GOT3 (cell line): ENCODE measurements at regions not wholly inside any gene's neighbourhood (a gene's known extent, or its start where the extent isn't known, plus 50 kb on each side); places are given as distances from the start of the nearest gene placed in this dataset.

Experiments used
- DNase-seq: peaks from one replicate; lab custom pipeline; 2025; ENCODE audit warnings: mixed read lengths; lab: John Stamatoyannopoulos, UW

DNA sequence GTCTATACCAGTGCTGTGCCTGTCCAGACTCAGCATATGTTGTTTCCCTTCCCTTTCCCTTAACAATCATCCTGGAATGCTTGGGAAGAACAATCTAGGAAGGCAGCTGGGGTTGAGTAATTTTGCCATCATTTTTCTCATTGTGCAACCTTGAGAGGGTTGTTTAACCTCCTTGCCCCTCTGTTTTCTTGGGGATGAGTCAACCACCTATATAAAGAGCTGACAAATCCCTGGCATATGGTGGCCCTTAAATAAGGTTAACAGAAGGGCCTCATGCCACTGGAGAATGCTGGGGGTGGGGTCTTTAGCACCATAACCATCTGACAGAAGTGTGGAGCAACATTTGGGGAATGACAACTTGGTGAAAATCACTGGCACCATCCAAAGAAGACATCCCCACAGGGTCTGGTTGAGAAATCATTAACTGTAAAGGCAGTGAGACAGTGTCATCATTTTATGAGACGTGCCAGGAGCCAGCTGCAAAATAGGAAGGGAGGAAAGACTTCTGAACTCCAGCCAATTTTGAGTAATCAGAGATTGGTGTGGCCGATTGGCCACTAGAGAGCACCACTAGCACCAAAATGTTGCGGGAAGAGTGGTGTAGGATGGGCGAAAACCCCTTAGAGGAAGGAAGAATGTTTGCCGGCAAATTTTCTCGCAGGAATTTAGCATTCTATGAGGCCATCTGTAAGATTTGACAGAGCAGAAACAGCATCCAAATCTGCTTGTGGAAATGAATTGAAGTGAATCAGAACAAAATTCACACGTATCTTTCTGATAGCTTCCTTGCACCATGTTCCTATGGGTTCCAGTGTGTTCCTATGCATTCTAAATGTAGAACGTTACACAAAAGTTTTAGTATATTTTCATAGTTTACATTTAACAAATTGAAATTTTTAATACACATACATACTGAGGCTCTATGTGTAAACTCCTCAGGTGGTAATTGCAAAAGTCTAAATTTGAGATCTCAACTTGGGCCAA, 113.8 kb downstream of the MSX2 start:
- peak; percentile 82 for DNase-seq

DNA sequence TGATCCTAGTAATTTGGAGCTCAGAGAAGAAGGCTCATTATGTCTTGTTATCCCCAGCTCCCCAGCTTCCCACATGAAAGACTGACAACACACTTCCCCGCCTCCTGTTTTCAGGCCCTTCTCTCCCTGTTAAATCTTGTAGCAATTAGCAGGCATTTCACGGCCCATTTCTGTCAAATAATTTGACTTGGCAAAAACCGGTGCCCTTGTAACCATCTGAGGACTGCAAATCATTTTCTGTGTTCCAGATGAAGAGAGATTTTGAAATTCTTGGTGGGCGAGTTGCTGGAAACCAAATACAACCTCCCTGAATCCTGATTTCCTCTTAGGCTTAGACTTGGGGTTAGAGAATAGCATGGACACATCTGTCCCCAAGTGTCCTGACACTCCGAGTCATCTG, 109.7 kb downstream of the MSX2 start:
- no peak for DNase-seq

DNA sequence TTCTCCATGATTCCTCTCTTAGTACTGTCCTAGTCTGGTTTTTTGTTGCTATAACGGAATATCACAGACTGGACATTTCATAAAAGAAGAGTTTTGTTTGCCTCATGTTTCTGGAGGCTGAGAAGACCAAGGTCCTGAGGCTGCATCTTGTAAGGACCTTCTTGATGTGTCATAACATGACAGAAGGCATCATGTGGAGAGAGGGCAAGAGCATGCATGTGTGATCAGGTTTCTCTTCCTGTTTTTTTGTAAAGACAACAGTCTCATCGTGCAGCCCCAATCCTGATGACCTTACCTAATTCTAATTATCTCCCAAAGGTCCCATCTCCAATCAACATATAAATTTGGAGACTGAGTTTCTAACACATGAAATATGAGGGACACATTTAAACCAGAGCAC, 108.4 kb downstream of the MSX2 start:
- no peak for DNase-seq

DNA sequence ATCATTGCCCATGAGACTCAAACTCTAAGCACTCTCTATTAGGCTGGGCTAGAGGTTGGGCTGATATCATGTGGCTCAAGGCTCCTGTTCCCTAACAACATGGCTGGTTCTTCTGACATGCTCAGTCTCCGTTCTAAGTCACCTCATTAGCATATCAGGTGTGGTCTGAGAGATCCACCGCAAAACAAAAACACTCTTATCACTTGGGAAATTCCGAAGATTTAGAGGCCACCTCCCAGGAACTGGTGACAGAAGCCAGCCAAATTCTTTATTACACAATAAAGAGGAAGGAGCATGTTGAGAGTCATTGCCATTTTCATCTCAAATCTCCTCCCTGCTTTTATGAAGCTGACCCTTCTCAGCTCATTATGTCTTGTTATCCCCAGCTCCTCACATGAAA, 107.6 kb downstream of the MSX2 start:
- DNase-seq: no peak

DNA sequence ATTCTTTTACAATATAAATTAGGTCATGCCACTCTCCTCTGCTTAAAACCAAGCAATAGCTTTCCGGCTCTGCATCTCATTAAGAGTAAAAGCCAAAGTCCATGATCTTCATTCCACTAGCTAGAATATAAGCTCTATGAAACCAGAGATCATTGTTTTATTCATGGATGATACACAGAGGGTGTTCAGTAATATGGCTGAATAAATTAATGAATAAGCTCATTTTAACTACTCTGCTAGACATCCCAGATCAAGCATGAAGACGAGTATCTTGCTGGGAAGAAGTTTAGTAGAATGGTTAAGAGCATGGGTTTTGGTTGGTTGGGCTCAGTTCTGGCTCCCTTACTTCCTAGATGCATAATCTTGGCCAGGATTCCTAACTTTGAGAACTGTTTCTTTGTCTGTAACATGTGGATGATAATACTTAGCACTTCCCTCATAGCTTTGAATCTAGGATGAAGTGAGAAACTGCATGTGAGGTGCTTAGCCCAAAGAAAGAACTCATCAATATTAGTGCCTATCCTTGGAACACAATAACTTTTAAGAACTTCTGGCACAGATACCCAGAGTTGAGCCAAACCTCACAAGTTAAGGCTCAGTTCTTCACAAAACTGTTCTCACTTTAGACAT, 106.8 kb downstream of the MSX2 start:
- DNase-seq: no peak

DNA sequence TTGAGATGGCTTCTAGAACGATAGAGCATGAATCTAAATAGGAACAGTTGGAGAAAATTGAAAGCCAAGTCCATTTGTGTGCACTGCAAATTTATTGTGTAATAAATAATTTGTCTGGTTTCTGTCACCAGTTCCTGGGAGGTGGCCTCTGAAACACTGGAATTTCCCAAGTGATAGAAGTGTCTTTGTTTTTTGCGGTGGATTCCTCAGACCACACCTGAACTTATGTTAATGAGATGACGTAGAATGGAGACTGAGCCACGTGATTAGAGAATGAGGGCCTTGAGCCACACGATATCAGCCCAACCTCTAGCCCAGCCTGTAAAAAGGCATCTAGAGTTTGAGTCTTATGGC, 105.1 kb downstream of the MSX2 start:
- DNase-seq: no peak

DNA sequence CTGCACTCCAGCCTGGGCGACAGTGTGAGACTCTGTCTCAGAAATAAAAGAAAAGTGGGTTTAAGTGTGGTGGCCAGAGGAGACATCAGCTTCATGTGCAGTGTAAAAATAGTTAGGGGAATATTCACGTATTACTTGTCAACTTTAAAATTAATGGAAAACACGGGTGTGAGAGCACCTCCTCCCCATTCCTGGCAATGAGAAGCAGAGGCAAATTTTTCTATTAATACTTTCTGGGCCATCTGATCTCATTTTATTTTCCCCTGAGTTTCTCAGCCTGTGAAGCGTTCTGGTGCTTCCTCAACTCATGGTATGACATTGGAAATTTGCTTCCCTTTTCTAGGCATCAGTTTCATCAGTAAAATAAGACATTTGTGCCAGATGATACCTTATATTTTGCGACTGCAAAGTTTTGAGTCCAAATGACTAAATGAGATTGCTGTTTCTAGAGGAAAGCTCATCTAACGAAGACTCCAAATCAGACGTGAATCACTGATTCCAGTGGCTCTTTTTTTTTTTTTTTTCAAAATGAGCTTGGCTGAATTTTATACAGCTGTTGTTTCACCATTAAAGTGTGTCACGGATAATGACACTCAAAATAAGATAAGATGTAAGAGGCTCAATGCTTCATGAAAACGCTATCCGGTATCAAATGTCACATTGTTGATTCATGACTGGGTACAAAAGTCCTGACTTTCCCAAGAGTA, 104.6 kb downstream of the MSX2 start:
- no peak for DNase-seq

DNA sequence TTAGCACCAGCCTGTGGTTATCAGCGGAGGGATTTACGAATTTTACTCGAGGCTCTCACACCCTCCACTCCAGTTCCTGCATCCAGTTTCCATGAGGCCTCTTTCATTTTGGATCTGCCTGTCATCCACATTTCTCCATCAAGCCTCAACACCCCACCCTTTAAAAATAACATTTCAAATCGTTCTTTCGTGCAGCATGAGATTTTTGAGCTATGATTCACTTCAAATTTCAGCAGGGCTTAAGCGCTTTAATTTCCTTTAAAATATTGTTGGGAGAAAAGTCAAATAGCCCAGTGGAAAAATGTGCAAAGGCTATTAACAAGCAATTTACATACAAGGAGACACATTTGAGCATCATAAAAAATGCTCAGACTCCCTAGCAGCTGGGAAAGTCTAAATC, 103.2 kb downstream of the MSX2 start:
- DNase-seq: no peak

DNA sequence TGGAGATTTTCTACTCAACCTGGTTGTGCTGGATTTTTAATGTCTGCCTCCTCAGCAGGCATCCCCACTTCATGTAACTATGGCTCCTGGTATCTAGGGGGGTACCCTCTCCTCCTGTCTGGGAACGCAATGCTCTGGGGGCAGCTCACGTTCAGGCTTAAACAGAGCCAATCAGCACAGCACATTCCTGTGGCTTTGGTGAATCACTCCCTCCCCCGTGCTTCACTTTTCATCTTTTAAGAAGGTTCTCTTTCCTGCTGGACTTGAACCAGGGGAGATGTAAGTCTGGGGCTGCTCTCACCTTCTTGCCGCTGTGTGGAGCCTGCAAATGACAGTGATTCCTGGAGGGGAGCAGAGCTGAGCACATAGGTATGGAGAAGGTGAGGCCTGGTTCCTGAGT, 101.2 kb downstream of the MSX2 start:
- DNase-seq: no peak

DNA sequence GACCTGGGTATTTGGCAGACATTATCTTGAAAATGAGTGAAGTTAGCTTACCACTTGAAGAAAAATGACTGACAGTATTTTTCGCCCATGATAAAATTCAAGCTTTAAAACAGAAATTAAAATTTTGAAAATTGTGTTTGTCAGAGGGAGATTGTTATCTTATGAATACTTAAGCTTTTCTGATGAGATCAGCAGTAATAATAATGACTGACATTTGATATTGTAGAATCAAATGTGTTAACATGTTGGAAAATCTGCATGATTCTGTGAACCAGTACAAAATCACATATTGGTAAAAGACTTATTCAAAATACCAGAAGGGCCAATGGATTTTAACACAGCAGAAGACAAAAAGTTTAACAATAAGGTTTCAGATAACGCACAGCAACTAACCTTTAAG, 94.0 kb downstream of the MSX2 start:
- no peak for DNase-seq

DNA sequence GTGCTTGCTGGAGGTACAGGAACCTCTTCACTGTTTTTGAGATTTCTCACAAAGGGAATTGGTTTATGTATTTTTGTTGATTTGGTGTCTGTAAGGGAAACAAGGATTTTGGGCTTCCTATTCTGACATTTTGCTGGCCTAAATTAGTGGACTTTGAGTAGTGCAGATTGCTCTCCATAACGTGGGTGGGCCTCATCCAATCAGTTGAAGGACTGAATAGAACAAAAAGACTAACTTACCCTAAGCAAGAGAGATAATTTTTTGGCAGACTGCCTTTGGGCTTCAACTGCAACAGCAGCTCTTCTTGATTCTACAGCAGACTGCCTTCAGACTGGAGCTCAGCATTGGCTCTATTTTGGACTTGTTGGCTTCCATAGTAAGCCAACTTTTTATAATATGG, 93.2 kb downstream of the MSX2 start:
- DNase-seq: no peak

DNA sequence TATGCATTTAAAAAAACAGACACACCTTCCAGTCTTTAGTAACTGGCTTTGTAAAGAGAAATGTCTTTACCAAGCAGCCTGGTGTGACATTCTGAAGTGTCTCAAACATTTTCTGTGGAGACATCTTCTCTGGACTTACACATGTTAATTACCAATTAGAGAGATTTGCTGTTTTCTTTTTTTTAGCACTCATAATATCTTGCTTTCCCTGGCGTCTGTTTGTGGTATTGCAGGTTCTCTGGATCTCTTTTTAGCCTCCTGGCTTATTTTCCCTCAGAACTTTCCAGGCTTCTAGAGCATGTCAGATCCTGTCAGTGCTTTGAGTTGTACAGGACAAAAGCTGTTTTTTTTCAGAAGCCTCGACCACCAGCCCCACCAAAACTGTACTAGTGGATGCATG, 92.5 kb downstream of the MSX2 start:
- no peak for DNase-seq

DNA sequence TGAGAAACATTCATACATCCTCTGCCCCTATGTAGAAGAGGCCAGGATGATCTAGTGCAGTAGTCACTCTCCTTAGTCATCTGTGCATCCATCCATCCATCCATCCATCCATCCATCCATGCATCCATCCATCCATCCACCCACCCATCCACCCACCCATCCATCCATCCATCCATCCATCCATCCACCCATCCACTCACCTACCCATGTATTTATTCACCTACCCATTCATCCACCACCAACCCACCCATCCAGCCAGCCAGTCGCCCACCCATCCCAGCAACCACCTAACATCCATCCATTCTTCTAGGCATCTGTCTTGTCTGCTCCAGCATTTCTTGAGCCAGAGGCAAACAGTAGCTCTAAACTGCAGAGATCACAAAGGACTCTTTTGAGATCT, 87.1 kb downstream of the MSX2 start:
- no peak for DNase-seq

DNA sequence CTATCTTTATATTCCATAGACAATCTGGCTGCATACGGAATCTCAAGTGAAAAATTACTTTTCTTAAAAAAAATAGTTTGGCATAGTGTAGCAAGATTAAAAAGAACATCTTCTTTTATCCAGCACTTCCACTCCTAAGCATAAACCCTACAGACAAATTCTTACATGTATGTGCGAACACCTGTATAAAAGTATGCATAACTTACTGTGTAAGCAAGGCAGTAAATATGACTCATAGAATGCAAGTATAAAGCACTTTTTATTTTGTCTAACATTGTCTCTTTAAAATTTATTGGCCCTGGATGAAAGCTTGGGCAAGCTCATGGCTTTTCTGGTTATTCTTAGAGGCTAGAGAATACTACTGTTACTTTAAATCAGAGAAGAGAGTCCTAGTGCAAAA, 86.4 kb downstream of the MSX2 start:
- no peak for DNase-seq

DNA sequence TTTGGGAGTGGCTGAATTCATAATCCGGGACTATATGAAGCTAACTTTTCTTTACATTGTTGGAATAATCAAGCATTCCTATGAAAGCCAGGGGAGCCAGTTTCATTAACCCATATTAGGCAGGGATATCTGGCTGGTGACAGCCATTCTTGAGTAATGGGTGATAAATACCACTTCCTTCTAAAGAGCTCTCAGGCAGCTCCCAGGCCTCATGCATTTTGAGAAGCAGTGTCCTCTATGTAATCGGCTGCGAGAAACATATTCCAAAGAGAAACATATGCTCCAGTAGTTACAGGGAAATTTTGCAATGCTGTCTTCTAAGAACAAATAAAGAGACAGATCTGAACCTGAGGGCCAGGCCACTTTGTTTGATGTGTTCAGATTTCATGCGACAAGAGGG, 83.1 kb downstream of the MSX2 start:
- DNase-seq: no peak

DNA sequence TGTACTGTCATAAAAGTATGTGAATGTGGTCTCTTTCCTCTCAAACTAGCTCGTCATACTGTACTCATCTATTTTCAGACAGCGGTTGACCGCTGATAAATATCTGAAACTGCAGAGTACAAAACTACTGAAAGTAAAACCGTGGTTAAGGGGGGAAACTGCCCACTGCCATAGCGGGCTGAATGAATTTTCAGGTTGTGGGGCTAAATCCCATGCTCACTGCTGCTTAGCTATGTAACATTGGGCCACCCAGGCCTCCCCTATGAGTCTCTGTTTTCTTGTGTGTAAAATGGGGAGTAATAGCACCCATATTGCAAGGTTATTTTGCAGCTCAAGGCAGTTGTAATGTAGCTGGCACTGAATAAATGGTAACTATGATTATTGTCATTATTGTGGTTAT, 82.3 kb downstream of the MSX2 start:
- DNase-seq: no peak

DNA sequence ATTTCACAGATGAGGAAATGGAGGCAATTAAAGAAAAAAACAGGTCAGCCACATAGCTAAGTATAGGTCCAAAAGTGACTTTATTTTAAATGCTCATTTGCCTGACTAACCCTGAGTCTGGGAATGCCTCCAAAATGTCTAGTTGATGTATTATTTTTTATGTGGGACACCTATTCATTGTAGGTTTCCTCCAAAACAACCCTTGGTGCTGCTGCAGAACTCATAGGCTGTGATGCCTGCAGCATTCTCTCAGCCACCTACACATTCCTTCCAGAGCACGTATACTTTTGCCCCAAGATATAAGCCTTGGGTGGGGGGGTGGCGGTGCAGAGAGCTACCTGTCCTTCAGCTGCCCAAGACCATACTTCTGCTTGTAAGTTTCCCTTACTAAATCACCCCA, 77.4 kb downstream of the MSX2 start:
- DNase-seq: no peak

DNA sequence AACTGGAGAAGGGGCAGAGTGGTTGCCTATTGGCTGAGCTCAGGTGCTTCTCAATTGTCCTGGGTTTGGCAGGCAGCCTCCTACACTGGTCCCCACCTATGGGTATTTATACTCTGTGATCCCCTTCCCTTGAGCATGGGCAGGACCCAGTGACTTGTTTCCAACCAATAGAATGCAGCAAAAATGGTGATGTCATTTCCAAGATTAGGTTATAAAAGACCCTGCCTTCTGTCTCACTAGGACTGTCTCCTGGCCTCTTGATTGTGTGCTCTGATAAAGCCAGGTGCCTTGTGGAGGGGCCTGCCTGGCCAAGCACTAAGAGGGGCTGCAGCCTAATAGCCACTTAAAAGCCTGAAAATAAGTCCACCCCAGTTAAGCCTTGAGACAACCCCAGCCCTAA, 76.1 kb downstream of the MSX2 start:
- no peak for DNase-seq

DNA sequence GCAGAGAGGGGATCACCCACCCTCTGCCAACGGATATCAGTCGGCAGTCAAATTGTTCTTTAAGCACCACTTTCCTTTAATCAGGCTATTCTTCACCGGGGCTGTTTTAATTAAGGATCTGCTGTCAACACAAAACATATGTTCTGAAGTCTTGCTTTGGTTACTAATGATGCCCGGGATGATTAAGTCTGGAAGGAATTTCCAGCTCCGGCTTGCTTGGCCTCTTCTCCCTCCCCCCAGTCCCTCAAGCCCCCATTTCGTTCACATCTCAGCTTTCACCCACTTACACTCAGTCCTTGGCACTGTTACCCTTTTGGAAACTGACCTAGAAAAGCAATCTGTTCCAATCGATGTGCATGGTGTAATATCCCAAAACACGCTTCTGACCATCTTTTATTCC, 74.7 kb downstream of the MSX2 start:
- DNase-seq: no peak

DNA sequence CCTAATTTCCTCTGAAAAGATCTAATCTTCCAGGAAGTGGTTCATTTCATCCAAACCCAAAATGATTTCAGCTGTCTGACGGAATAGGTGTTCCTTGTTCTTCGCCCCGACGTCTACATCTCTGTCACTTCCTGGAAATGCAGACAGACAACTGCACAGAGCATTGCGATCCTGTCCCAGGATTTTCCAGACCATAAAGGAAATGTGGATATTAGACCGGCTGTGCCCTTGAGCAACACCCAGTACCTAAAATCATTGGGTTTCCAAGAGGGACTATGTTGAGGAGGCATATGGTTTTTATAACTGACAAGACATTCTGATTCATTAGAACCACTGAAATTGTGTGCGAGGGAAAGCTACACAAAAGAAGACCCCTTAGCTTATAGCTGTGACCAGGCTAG, 74.2 kb downstream of the MSX2 start:
- DNase-seq: no peak

DNA sequence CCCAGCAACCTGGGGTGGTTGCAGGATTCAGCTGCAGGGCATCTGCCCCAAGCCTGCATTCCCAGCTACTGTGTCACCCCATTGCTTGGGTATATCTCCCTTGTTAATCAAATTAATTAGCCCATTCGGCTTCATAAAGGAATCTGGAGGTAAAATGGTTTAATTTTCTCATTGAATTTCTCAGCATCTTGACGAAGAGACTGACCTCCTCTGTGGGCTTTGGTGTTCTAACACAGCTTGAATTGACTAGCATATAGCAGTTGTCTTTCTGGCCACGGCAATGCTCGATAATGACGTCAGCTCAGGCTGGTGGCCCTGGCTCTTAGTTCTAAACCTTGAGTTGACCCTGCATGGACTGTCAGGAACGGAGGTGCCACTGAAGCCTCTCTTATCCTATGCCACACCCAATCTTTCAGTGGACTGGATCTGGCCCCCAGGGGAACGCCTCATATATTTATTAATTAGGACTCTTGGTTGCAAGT, 72.4 kb downstream of the MSX2 start:
- DNase-seq: no peak

DNA sequence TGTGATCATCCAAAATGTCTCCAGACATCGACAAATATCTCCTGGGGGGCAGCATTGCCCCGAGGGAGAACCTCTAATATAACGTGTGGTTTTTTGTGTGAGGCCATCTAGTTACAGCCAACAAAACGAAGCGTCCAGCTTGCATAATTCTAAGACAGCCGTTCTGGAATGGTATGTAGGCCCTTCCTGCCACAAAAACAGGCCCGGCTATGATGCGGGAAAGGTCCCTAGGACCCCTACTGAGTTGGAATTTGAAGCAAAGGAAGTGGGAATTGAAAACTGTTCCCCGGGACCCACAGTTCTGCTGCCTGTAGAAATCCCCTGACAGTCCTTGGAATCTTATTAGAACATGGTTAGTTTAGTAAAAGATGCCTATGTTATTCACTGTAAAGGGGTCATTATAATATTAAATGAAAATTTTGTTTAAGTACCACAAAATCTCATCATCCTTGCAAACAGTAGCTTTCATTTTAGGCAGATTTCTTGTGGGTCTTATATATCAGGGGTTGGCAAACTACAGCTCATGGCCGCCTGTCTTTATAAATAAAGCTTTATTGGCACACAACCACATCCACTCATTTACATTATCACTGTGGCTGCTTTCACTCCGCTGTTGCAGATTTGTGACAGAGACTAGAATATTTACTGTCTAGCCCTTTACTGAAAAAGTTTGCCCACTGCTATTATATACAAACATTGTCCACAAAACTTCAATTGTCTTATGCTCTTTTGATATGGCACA, 70.7 kb downstream of the MSX2 start:
- no peak for DNase-seq
